Stimulated activated CD4-positive, alpha-beta T cell treated with anti-CD3 and anti-CD28 coated beads, TNF-alpha, amount 100 ng/mL, for 24 hours (primary cell): ENCODE measurements at regions not wholly inside any gene's neighbourhood (a gene's known extent, or its start where the extent isn't known, plus 50 kb on each side); places are given as distances from the start of the nearest gene placed in this dataset.

ENCODE experiments used
- DNase-seq, 3 experiments: peaks; one replicate each; pipeline ENCODE4 v3.0.0-alpha.2; 2020; ENCODE audit warnings: low read depth in 3 of 3

- no peak for DNase-seq
Measured at GRCh38 chr6:122116119-122116834, 283.2 kb upstream of the HSF2 start.

GRCh38 chr6:122116835-122117627, 282.4 kb upstream of the HSF2 start:
- DNase-seq, result no peak

- no peak for DNase-seq
Measured at GRCh38 chr6:122118945-122119506, 280.4 kb upstream of the HSF2 start.

DNA sequence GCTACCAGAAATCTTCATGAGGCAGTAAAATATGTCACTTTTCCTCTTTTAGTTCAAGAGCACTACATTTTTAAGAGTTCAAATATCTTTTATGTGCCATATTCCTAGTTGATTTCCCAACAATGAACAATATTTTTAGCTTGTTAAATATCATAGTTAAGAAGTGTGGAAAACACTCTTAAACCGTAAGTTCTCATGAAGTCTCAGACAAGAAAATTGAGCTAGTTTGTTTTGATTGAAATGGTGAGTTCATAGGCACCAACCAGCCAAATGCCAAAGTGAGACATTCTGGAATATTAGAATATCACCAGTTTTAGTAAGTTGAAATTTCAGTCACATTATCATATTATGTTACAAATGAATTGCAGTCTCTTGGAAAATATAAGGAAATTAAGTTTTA, 277.2 kb upstream of the HSF2 start:
- DNase-seq, result no peak

GRCh38 chr6:122122686-122123085, 276.8 kb upstream of the HSF2 start:
- no peak for DNase-seq

- DNase-seq, result no peak
Measured at GRCh38 chr6:122124908-122125307, 274.5 kb upstream of the HSF2 start.

GRCh38 chr6:122126894-122127293, 272.6 kb upstream of the HSF2 start:
- DNase-seq, result no peak

- no peak for DNase-seq
Measured at GRCh38 chr6:122128445-122128844, 271.0 kb upstream of the HSF2 start.

DNA sequence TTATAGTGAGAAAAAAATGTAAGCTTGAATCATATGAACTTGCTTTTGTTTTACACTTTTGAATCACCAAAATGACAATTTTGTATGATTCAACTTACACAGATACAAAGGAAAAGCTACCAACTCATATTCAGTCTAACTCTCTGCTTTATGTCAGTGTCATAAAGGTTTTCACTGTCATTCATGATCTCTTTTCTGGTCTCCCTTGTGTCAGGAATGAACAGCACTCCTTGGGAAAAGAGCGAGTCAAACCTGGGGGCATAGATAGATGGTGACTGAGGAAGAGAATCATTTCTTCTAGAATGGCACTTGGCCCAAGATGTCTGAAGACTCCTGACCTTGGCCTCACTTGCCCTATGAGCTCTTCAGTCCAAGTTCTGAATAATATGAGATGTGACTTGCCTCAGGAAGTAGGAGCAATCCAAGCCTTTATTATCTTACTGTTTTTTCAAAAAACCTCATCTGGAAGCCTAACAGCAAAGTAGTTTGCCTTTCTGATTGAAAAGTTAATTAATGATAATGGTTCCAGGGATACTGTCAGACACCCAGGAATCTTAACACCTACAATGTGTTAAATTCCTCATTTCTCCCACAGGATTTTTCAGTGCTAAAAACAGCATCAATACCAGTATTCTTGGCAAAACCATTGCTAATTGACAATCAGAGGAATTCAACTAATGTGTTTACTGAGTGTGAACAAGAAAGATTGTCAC, 270.0 kb upstream of the HSF2 start:
- DNase-seq, result no peak

DNA sequence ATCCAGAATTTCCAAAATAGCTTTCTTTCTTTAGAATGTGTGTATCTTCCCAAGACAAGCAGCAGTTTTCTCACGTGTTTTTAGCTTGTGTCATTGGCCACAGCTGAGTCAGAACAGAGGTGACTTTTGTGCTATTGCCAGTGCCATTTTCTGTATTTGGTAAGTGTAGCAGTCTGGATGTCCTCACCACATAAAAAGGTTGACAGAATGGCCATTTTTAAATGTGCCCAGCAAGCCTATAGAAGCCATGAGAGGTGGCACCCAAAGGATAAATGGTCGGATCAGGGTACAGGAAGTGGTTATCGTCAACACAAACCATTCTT, 269.5 kb upstream of the HSF2 start:
- no peak for DNase-seq

GRCh38 chr6:122130518-122130917, 268.9 kb upstream of the HSF2 start:
- no peak for DNase-seq

- no peak for DNase-seq
Measured at GRCh38 chr6:122136386-122136785, 263.1 kb upstream of the HSF2 start.

DNA sequence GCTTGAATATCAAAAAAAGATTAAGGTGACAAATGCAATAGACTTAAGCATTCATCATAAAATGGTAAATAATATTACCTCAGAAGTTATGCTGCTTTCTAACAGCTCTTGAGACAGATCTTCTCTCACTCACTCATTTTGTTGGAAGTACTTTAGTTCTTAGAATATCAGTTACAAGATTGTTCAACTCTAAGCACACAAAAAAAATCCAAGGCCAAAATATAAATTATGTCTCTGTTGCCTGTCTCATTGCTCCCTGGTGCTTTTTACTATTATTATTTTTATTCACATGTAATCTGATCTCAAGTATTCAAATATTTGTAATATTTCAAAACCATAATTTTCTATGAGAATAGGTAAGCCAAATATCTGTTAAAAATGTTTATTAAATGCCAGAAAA, 259.4 kb upstream of the HSF2 start:
- no peak for DNase-seq

- DNase-seq, result no peak
Measured at GRCh38 chr6:122141246-122141645, 258.2 kb upstream of the HSF2 start.

GRCh38 chr6:122143813-122144601, 255.4 kb upstream of the HSF2 start:
- no peak for DNase-seq

GRCh38 chr6:122145246-122145645, 254.2 kb upstream of the HSF2 start:
- DNase-seq, result no peak

GRCh38 chr6:122145741-122146240, 253.7 kb upstream of the HSF2 start:
- DNase-seq, result no peak

DNA sequence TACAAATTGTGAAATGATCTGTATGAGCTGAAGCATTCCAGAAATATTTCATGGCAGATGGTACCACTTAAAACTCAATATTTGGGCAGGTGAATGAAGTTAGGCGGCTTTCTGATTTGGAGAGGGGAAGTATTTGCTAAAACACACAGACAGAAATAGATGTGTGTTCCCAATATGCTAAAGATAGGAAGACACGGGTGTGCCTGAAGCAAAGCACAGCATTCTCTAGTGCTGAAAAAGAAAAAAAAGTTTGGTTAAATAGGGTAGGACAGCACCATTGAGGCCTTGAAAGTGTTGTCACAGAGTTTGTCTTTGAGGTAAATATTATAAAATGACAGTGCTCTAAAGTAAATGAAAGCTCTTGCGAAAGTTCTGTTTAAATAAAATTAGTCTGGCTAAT, 252.2 kb upstream of the HSF2 start:
- no peak for DNase-seq

- no peak for DNase-seq
Measured at GRCh38 chr6:122151066-122151465, 248.4 kb upstream of the HSF2 start.

GRCh38 chr6:122151763-122152162, 247.7 kb upstream of the HSF2 start:
- no peak for DNase-seq

DNA sequence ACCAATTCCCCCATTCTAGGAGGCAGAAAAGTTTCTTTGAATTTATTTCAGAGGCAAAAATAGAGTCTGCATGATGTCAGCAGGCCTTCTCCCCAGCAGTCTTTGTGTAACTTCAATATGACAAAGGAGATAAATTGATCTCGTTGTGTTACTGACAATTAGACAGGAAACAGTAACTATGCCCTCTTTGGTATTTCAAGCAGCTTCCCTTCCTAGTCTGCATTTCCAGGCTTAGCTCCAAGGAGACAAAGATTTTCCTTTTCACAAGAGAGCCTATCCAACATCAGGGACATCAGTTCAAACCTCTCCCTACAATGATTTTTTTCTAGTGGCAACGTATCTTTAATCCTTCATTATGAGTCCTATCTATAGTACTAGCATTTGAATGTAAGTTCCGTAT, 245.9 kb upstream of the HSF2 start:
- DNase-seq, result no peak

- no peak for DNase-seq
Measured at GRCh38 chr6:122154155-122154554, 245.3 kb upstream of the HSF2 start.
